AG10803 (cell line): ENCODE measurements at regions not wholly inside any gene's neighbourhood (a gene's known extent, or its start where the extent isn't known, plus 50 kb on each side); places are given as distances from the start of the nearest gene placed in this dataset.
"Not testable (repeated sequence)": the region's sequence is repeated elsewhere in the genome, so short reads cannot be mapped to it uniquely, and the experiment has no call there.

ENCODE experiments used
- DNase-seq: peaks from one replicate; pipeline ENCODE4 v3.0.0; 2010; ENCODE audit warnings: low read depth
- H3K4me3 ChIP-seq: 2 replicates; pipeline ENCODE4 v1.5.1; 2011; ENCODE audit warnings: mild to moderate bottlenecking, low read length, control low read depth
- TF ChIP-seq, protein P1 (sequence below): conservative IDR thresholded peaks from 2 replicates; pipeline ENCODE4 v1.5.1; 2011; ENCODE audit warnings: mild to moderate bottlenecking, low read length, control low read depth, inconsistent platforms

DNA sequence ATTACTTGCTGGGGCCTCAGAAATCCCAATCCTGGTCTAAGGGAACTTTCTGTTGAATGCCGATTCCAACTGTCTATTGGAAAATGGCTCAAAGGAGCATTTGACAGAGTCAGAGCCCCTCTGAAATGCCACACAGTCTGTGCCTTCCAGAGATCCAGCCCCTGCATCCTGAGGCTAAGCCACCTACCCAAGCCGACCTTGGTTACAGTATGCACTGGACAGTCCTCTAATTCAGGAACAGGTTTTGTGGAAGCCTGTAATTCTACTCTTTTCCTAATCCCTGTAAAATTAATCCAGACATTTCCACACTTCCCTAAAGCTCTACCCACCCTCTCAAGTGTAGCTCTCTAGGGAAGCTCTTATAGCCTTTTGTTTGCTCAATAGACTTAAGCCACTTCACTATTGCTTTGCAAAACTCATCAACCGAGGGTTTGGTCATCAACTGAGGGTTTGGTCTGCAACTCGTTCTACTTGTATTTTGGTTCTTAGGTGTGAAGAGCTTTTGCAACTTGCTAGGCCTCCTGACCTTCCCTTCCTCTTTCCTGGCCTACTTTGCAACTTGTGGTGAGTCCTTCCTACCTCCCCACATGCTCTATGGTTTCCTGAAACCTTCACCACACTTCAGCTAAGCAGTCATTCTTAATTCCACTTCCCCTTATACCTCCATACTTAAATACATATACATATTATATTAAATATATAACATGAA, 364.8 kb downstream of the SFMBT2 start:
- DNase-seq, result no peak
- H3K4me3 ChIP-seq, result no peak overlapping the region
- TF ChIP-seq, protein P1, sequence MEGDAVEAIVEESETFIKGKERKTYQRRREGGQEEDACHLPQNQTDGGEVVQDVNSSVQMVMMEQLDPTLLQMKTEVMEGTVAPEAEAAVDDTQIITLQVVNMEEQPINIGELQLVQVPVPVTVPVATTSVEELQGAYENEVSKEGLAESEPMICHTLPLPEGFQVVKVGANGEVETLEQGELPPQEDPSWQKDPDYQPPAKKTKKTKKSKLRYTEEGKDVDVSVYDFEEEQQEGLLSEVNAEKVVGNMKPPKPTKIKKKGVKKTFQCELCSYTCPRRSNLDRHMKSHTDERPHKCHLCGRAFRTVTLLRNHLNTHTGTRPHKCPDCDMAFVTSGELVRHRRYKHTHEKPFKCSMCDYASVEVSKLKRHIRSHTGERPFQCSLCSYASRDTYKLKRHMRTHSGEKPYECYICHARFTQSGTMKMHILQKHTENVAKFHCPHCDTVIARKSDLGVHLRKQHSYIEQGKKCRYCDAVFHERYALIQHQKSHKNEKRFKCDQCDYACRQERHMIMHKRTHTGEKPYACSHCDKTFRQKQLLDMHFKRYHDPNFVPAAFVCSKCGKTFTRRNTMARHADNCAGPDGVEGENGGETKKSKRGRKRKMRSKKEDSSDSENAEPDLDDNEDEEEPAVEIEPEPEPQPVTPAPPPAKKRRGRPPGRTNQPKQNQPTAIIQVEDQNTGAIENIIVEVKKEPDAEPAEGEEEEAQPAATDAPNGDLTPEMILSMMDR, result no peak

DNA sequence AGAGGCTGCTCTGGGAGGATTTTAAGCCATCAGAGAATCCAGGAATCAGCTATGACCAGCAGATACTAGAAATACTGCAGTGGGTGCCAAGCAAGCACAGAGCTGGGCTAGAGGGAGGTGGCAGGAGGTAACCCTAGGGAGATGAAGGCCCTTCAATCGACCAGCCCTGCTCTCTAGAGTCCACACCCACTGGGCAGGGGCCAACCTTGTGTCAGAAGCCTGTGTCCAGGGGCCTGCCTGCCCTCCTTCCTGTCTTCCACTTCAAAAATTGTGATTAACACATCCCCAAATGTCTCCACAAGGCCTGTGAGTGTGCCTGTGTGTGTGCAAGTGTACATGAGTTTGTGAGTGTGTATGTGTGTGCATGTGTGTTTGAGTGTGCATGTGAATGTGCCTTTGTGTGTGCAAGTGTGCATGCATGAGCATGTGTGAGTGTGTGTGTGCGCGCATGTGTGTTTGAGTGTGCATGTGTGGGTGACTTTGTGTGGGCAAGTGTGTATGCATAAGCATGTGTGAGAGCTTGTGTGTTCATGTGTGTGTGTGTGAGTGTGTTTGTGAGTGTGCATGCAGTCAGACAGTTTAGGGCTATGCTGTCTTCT, 367.7 kb downstream of the SFMBT2 start:
- TF ChIP-seq, protein P1, result no peak
- no peak for DNase-seq
- H3K4me3 ChIP-seq, result no peak overlapping the region

DNA sequence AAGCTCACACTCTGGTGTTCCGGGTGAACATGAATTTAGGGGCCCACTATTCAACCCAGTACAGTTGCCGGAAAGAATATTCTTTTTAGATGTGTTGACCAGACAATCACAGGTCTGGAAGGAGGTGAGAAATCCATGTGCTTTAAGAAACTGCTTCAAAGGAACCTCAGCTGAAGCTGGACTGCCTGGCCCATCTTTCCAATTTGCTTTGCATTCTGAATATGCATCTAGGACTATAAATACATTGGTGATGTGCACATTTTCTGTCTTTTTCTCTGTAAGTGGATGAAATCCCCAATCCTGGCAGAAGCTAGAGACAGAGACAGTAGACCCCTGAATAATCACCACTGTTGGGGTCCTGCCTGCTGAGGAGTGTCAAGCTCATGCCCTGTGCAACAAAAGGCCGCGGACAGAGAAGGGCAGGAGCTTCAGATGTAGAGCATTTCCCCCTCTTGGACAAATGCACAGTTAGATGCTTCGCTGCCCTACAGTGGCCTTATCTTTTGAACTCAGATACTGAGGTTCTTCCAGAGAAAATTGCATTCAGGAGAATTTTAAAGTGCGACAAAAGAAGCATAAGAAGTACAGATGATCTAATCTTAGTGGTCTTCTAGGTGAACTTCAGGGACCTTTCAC, 368.3 kb downstream of the SFMBT2 start:
- TF ChIP-seq, protein P1, result no peak
- DNase-seq, result no peak
- no peak overlapping the region for H3K4me3 ChIP-seq

DNA sequence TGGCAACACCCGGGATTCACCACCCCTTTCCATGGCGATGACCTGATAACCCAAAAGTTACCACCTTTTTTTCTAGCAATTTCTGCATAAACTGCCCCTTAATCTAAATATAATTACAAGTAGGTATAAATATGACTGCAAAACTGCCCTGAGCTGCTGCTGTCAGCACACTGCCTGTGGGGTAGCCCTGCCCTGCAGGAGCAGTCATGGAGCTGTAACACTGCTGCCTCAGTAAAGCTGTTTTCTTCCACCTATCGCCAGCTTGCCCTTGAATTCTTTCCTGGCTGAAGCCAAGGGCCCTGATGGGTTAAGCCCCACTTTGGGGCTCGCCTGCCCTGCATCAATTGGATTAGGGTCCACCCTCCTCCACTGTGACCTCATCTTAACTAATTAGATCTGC, 368.8 kb downstream of the SFMBT2 start:
- TF ChIP-seq, protein P1, result no peak
- H3K4me3 ChIP-seq, result no peak overlapping the region
- no peak for DNase-seq

DNA sequence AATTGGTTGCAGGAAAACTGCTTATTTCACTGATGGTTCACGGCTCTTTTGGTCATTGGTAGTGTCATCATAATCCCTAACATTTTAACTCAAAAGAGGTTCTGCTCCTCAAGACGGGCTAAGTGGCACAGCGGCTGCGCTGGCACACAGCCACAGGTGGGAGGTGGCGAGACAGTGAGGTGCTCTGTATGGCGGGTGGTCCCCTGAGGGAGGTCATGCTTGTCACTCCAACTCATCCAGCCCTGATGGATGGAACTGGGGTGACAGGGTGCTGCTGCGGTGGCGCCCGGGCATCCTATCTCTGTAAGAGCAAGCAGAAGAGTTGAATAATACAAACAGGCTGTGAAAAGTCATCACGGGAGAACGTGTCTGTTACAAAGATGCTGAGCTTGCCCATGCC, 370.2 kb downstream of the SFMBT2 start:
- TF ChIP-seq, protein P1, result no peak
- DNase-seq, result no peak
- no peak overlapping the region for H3K4me3 ChIP-seq

DNA sequence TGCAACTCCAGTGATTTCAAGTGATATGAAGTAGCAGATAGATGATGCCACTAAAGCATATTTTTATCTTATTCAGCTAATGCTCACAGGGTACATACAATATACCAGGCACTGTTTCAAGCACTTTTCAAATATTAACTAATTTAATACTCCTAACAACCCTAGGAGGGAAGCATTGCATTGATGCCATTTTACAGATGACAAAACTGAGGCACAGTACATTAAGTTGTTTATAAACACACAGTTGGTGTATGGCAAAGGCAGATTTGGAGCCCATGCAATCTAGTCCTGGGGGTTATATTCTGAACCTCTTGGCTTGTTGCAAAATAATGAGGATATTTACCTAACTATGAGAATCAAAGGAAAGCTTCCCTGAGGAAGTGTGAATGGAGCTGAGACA, 371.0 kb downstream of the SFMBT2 start:
- H3K4me3 ChIP-seq, result no peak overlapping the region
- DNase-seq, result no peak
- TF ChIP-seq, protein P1, result no peak

DNA sequence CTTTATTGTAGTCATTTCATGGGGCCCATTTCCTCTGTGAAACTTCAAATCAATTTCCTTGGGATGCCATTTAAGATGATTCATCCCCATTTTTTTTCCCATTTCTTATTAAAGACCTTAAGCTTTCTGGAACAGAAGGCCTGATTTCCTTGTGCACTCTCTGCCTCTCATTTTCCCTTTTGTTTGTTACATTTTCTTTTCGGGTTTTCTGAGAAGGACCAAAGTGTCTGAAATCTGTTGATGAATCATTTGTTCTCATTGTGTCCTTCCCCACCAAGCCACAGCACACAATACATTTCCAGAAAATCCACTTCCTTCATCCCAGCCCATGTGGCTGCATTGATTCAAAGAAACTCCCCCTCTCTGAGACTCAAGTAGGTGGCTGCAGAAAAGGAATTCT, 372.4 kb downstream of the SFMBT2 start:
- TF ChIP-seq, protein P1, result no peak
- H3K4me3 ChIP-seq, result no peak overlapping the region
- DNase-seq, result no peak

DNA sequence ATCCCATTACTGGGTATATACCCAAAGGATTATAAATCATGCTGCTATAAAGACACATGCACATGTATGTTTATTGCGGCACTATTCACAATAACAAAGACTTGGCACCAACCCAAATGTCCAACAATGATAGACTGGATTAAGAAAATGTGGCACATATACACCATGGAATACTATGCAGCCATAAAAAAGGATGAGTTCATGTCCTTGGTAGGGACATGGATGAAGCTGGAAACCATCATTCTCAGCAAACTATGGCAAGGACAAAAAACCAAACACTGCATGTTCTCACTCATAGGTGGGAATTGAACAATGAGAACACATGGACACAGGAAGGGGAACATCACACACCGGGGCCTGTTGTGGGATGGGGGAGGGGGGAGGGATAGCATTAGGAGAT, 373.4 kb downstream of the SFMBT2 start:
- not testable (repeated sequence) for H3K4me3 ChIP-seq, DNase-seq
